Uterus (tissue), 2 donors: ENCODE measurements at regions not wholly inside any gene's neighbourhood (a gene's known extent, or its start where the extent isn't known, plus 50 kb on each side); places are given as distances from the start of the nearest gene placed in this dataset.

Experiments used
- POLR2A ChIP-seq, 2 donors: fragments of 450-650 bp; IDR thresholded peaks; one replicate each; pipeline ENCODE4 v1.6.1; 2016; ENCODE audit warnings: antibody characterized with exemption in 2 of 2, mild to moderate bottlenecking in 1 of 2, moderate library complexity in 1 of 2
- TF ChIP-seq, protein P1 (sequence below), 4 experiments: fragments of 200-600 bp in 2 of 4; fragments of 450-650 bp in 2 of 4; sonication (generic) in 2 of 4; IDR thresholded peaks; one replicate each; pipeline ENCODE4 v1.5.1; 2016 to 2019; ENCODE audit warnings: antibody characterized with exemption in 4 of 4, mild to moderate bottlenecking in 2 of 4, moderate library complexity in 1 of 4

DNA sequence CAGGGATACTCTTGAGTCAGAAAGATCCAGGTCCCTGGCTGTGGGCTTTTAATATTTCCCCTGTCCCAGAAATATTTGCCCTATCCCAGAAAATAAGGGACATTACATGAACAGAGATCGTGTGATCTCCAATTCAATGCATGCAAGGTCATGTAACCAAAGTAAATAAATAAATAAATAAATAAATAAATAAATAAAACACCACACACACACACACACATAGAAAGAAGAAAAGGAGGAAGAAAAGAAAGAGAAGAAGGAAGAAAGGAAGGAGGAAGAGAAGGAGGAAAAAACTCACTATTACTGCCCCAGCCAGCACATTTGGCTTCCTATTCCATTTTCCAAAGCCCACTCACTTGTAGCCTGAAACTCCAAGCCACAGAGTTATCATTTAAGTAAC lies 117.9 kb upstream of the CFAP20DC start:
- TF ChIP-seq, protein P1, sequence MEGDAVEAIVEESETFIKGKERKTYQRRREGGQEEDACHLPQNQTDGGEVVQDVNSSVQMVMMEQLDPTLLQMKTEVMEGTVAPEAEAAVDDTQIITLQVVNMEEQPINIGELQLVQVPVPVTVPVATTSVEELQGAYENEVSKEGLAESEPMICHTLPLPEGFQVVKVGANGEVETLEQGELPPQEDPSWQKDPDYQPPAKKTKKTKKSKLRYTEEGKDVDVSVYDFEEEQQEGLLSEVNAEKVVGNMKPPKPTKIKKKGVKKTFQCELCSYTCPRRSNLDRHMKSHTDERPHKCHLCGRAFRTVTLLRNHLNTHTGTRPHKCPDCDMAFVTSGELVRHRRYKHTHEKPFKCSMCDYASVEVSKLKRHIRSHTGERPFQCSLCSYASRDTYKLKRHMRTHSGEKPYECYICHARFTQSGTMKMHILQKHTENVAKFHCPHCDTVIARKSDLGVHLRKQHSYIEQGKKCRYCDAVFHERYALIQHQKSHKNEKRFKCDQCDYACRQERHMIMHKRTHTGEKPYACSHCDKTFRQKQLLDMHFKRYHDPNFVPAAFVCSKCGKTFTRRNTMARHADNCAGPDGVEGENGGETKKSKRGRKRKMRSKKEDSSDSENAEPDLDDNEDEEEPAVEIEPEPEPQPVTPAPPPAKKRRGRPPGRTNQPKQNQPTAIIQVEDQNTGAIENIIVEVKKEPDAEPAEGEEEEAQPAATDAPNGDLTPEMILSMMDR (IDR thresholded peaks at IDR 0.05) = no peak
- TF ChIP-seq POLR2A (IDR thresholded peaks at IDR 0.05) = no peak
